OCI-LY3 (cell line): ENCODE measurements at regions not wholly inside any gene's neighbourhood (a gene's known extent, or its start where the extent isn't known, plus 50 kb on each side); places are given as distances from the start of the nearest gene placed in this dataset.

Experiments
- EZH2phosphoT487 ChIP-seq: fragments of 200-600 bp; shearing (Covaris generic); IDR thresholded peaks from 2 replicates; pipeline ENCODE4 v1.6.1; 2018; ENCODE audit warnings: antibody characterized with exemption, mixed run types, low read depth
- TF ChIP-seq, protein P1 (sequence below): fragments of 200-600, 300-600 bp; sonication (generic); IDR thresholded peaks from 2 replicates; pipeline ENCODE4 v1.5.1; 2014; ENCODE audit warnings: antibody characterized with exemption, low read length, low read depth

DNA sequence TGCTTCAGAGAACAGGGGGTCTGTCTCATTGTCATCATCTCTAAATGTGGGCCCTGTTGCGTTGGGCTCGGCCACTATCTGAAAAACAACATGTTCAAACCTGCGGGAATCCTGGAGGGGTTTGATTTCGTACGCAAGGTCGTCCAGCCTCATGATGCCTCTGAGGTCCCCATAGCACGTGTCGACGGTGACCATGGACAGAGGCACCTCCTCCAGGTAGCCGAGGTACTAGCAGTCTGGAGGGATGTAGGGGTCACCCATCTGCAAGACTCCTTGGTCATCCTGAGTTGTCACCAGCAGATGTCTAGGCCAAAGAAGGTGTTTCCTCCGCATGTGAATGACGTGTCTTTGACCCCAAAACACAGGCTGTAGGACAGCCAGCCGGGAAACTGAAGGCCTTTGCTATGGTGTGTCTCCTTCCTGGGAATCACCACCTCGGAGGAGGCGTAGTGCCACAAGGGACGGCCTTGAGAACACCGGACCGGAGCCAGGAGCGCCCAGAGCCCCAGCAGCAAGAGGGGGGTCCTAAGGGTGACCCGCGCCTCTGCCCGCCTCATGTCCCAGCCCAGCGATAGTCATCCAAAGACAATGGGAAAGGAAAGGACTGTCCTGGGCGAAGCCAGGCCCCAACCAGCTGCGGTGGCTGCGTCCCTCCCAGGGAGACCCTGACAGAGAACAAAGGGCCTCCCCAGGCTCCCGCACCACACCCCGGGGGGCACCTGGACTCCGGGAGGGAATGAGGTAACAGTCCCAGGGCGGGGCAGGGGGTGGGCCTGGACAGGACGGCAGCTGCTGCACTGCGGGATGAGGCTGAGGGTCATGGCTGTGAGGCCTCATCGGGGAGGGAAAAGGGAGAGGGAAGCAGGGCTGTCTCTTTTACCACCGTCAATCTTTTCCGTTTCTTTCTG is 445.5 kb downstream of the TMEM121 start:
- TF ChIP-seq, protein P1, sequence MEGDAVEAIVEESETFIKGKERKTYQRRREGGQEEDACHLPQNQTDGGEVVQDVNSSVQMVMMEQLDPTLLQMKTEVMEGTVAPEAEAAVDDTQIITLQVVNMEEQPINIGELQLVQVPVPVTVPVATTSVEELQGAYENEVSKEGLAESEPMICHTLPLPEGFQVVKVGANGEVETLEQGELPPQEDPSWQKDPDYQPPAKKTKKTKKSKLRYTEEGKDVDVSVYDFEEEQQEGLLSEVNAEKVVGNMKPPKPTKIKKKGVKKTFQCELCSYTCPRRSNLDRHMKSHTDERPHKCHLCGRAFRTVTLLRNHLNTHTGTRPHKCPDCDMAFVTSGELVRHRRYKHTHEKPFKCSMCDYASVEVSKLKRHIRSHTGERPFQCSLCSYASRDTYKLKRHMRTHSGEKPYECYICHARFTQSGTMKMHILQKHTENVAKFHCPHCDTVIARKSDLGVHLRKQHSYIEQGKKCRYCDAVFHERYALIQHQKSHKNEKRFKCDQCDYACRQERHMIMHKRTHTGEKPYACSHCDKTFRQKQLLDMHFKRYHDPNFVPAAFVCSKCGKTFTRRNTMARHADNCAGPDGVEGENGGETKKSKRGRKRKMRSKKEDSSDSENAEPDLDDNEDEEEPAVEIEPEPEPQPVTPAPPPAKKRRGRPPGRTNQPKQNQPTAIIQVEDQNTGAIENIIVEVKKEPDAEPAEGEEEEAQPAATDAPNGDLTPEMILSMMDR: no peak
- no peak for TF ChIP-seq EZH2phosphoT487
